ENCODE measurements at regions not wholly inside any gene's neighbourhood (a gene's known extent, or its start where the extent isn't known, plus 50 kb on each side); places are given as distances from the start of the nearest gene placed in this dataset.

GRCh38 chrX:139170526-139171173, 359.9 kb upstream of the F9 start:
- H3K36me3 ChIP-seq (replicated peaks in 1 of 2; ENCODE audit: control extremely low read depth in 1 of 2, control insufficient read depth in 1 of 2, extremely low read depth in 1 of 2, insufficient read depth in 2 of 2, low read length in 1 of 2): no peaks in the 10 kb centered on the region
- POLR2A ChIA-PET: no interaction called here

GRCh38 chrX:139167282-139167681, 363.3 kb upstream of the F9 start:
- intact Hi-C loops (cut with micrococcal nuclease): no loop called here
- no peak for ATAC-seq (ENCODE audit: low read depth)
- Histone ChIP-seq H3K27ac (ENCODE audit: low read length in 2 of 2) (no peak overlapping the region), H3K9ac (ENCODE audit: low read length) (no peak overlapping the region), H3K9me3 (ENCODE audit: control extremely low read depth in 1 of 3, control insufficient read depth in 2 of 3, insufficient read depth in 1 of 3, low read length in 2 of 3) (no peaks in the 10 kb centered on the region), H3K36me3 (replicated peaks in 1 of 2; ENCODE audit: control extremely low read depth in 1 of 2, control insufficient read depth in 1 of 2, extremely low read depth in 1 of 2, insufficient read depth in 2 of 2, low read length in 1 of 2) (no peaks in the 10 kb centered on the region), H2AFZ (ENCODE audit: insufficient read depth, low read depth, low read length, poor library complexity, severe bottlenecking) (no peak overlapping the region), H4K20me1 (ENCODE audit: control insufficient read depth, insufficient read depth, low read length, poor library complexity, severe bottlenecking) (no peaks in the 10 kb centered on the region), H3K27me3 (replicated peaks in 1 of 4; ENCODE audit: control extremely low read depth in 1 of 4, control insufficient read depth in 3 of 4, insufficient read depth in 4 of 4, low read length in 3 of 4) (no peaks in the 10 kb centered on the region), H3K79me2 (ENCODE audit: control insufficient read depth, insufficient read depth, low read length) (no peaks in the 10 kb centered on the region), H3K4me1 (ENCODE audit: control insufficient read depth in 2 of 2, insufficient read depth in 2 of 2, low read length in 2 of 2) (no peaks in the 10 kb centered on the region), H3K4me2 (replicated peaks; ENCODE audit: low read depth, low read length, poor library complexity, severe bottlenecking) (no peak overlapping the region), H3K4me3 (ENCODE audit: control extremely low read depth in 1 of 5, extremely low read depth in 1 of 5, insufficient read depth in 1 of 5, low read depth in 2 of 5, low read length in 4 of 5) (no peak overlapping the region)
- DNase-seq: no peak
- TF ChIP-seq CTCF (IDR thresholded peaks at IDR 0.05) (no peak), EZH2 (IDR thresholded peaks at IDR 0.05; ENCODE audit: borderline replicate concordance, insufficient read depth, low read depth, low read length, poor library complexity, severe bottlenecking) (no peak)
- POLR2A ChIA-PET: no interaction called here
- H3K27me3 Mint-ChIP-seq: no peaks in the 10 kb centered on the region
- no peak overlapping the region for H3K27ac Mint-ChIP-seq
- no peak overlapping the region for H3K4me3 Mint-ChIP-seq
- no peaks in the 10 kb centered on the region for H3K4me1 Mint-ChIP-seq
- no peaks in the 10 kb centered on the region for H3K9me3 Mint-ChIP-seq (ENCODE audit: insufficient read depth)
- CTCF ChIA-PET: no interaction called here
- WGBS (ENCODE audit: insufficient coverage): no CpG with 5 or more reads among the region's 1 CpG

More at GRCh38 chrX:139170526-139171173, 359.9 kb upstream of the F9 start:
- ATAC-seq (ENCODE audit: low read depth) (no peak), DNase-seq (no peak)
- no peak for TF ChIP-seq CTCF (IDR thresholded peaks at IDR 0.05)
- no peak for TF ChIP-seq EZH2 (IDR thresholded peaks at IDR 0.05; ENCODE audit: borderline replicate concordance, insufficient read depth, low read depth, low read length, poor library complexity, severe bottlenecking)
- Histone ChIP-seq H3K9me3 (ENCODE audit: control extremely low read depth in 1 of 3, control insufficient read depth in 2 of 3, insufficient read depth in 1 of 3, low read length in 2 of 3) (no peaks in the 10 kb centered on the region), H3K4me1 (ENCODE audit: control insufficient read depth in 2 of 2, insufficient read depth in 2 of 2, low read length in 2 of 2) (no peaks in the 10 kb centered on the region), H4K20me1 (ENCODE audit: control insufficient read depth, insufficient read depth, low read length, poor library complexity, severe bottlenecking) (no peaks in the 10 kb centered on the region), H3K9ac (ENCODE audit: low read length) (no peak overlapping the region), H3K4me3 (ENCODE audit: control extremely low read depth in 1 of 5, extremely low read depth in 1 of 5, insufficient read depth in 1 of 5, low read depth in 2 of 5, low read length in 4 of 5) (no peak overlapping the region), H3K27me3 (replicated peaks in 1 of 4; ENCODE audit: control extremely low read depth in 1 of 4, control insufficient read depth in 3 of 4, insufficient read depth in 4 of 4, low read length in 3 of 4) (no peaks in the 10 kb centered on the region), H3K27ac (ENCODE audit: low read length in 2 of 2) (no peak overlapping the region), H3K4me2 (replicated peaks; ENCODE audit: low read depth, low read length, poor library complexity, severe bottlenecking) (no peak overlapping the region), H3K79me2 (ENCODE audit: control insufficient read depth, insufficient read depth, low read length) (no peaks in the 10 kb centered on the region), H2AFZ (ENCODE audit: insufficient read depth, low read depth, low read length, poor library complexity, severe bottlenecking) (no peak overlapping the region)
- Mint-ChIP-seq H3K27me3 (no peaks in the 10 kb centered on the region), H3K4me1 (no peaks in the 10 kb centered on the region), H3K27ac (no peak overlapping the region), H3K9me3 (ENCODE audit: insufficient read depth) (no peaks in the 10 kb centered on the region), H3K4me3 (no peak overlapping the region)
- CTCF ChIA-PET: no interaction called here
- 74% methylated on average over 5 of the region's 5 CpGs for WGBS (ENCODE audit: insufficient coverage)
- intact Hi-C loops (cut with micrococcal nuclease): no loop called here
